Gastrocnemius medialis (tissue), 4 donors: ENCODE measurements at regions not wholly inside any gene's neighbourhood (a gene's known extent, or its start where the extent isn't known, plus 50 kb on each side); places are given as distances from the start of the nearest gene placed in this dataset.

Source experiments
- ATAC-seq, 2 donors: fragments of 150-250 bp; one replicate each; pipeline ENCODE4 v1.9.1; 2016
- DNase-seq, 2 donors: peaks; one replicate each; pipeline ENCODE4 v3.0.0-alpha.2; 2019
- H3K27ac ChIP-seq, 4 donors: fragments of 200-600 bp; sonication (generic); 1 replicate in 1 of 4; 2 replicates in 3 of 4; pipeline ENCODE4 v1.5.1; 2016 to 2018; ENCODE audit warnings: mild to moderate bottlenecking in 2 of 4, moderate library complexity in 1 of 4
- H3K27me3 ChIP-seq, 3 donors: fragments of 200-600 bp; sonication (generic) in 2 of 3; 1 replicate in 1 of 3; 2 replicates in 2 of 3; pipeline versions ENCODE4 v1.5.1 to v1.6.0; 2016 to 2019; ENCODE audit warnings: mild to moderate bottlenecking in 1 of 3, moderate library complexity in 1 of 3
- H3K36me3 ChIP-seq, 2 donors: fragments of 200-600 bp; sonication (generic) in 1 of 2; one replicate each; pipeline ENCODE4 v1.5.1; 2017 to 2018
- H3K4me1 ChIP-seq, 2 donors: fragments of 200-600 bp; sonication (generic) in 1 of 2; one replicate each; pipeline ENCODE4 v1.5.1; 2016 to 2017; ENCODE audit warnings: mild to moderate bottlenecking in 2 of 2
- H3K4me3 ChIP-seq, 4 donors: fragments of 200-600 bp; sonication (generic) in 3 of 4; 1 replicate in 1 of 4; 2 replicates in 3 of 4; pipeline ENCODE4 v1.5.1; 2016 to 2019; ENCODE audit warnings: mild to moderate bottlenecking in 2 of 4
- H3K9me3 ChIP-seq, 3 donors: fragments of 200-600 bp; sonication (generic) in 2 of 3; 1 replicate in 1 of 3; 2 replicates in 2 of 3; pipeline ENCODE4 v1.5.1; 2016 to 2019
- POLR2A ChIP-seq, 2 donors: fragments of 450-650 bp; IDR thresholded peaks; one replicate each; pipeline ENCODE4 v1.6.1; 2017; ENCODE audit warnings: antibody characterized with exemption in 2 of 2, mild to moderate bottlenecking in 2 of 2, moderate library complexity in 2 of 2
- in situ Hi-C, 4 donors: fragments of 200-750 bp; cut with MboI; loops; one replicate each; pipeline versions ENCODE4 v1.15.0 to v1.8.0; 2017; ENCODE audit warnings: low sequenced_read_pairs in 4 of 4
- intact Hi-C: fragments of 100-400 bp; cut with DNase I; formaldehyde crosslinking; loops from one replicate; pipeline ENCODE4 v1.15.1; 2023; ENCODE audit warnings: low total_unique reads
- TF ChIP-seq, protein P1 (sequence below), 5 experiments: fragments of 450-650 bp in 3 of 5; fragments of 200-600 bp in 2 of 5; sonication (generic) in 2 of 5; IDR thresholded peaks in 4 of 5; conservative IDR thresholded peaks in 1 of 5; 1 replicate in 4 of 5; 2 replicates in 1 of 5; pipeline ENCODE4 v1.5.1; 2016 to 2019; ENCODE audit warnings: antibody characterized with exemption in 5 of 5, mild to moderate bottlenecking in 3 of 5, moderate library complexity in 3 of 5

DNA sequence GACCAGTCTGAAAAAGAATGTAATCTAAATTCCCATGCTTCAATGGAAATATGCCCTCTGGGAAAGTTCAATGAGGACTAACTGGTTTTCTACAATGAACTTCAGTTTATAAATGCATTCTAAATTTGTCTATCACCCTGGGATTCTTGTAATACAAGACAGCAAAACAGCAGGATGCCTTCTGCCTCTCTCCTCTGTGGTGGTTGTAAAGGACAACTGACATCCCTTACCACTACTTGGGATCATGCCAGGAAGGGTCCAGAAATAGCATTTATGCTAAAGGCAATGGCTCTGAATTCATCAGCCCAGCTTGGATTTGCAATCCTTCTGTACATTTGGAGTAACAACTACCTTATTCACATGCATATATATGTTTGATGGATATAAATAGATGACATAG, 97.3 kb upstream of the ADAMTS16 start:
- Histone ChIP-seq H3K9me3 (no peaks in the 10 kb centered on the region), H3K36me3 (no peaks in the 10 kb centered on the region), H3K27ac (no peak overlapping the region), H3K4me1 (no peaks in the 10 kb centered on the region), H3K27me3 (no peaks in the 10 kb centered on the region), H3K4me3 (no peak overlapping the region)
- DNase-seq (no peak), ATAC-seq (no peak)
- intact Hi-C loops = no loop called here
- in situ Hi-C loops = no loop called here
- TF ChIP-seq, protein P1, sequence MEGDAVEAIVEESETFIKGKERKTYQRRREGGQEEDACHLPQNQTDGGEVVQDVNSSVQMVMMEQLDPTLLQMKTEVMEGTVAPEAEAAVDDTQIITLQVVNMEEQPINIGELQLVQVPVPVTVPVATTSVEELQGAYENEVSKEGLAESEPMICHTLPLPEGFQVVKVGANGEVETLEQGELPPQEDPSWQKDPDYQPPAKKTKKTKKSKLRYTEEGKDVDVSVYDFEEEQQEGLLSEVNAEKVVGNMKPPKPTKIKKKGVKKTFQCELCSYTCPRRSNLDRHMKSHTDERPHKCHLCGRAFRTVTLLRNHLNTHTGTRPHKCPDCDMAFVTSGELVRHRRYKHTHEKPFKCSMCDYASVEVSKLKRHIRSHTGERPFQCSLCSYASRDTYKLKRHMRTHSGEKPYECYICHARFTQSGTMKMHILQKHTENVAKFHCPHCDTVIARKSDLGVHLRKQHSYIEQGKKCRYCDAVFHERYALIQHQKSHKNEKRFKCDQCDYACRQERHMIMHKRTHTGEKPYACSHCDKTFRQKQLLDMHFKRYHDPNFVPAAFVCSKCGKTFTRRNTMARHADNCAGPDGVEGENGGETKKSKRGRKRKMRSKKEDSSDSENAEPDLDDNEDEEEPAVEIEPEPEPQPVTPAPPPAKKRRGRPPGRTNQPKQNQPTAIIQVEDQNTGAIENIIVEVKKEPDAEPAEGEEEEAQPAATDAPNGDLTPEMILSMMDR (IDR thresholded peaks at IDR 0.05 in 4 of 5, conservative IDR thresholded peaks at IDR 0.05 in 1 of 5) = no peak
- no peak for TF ChIP-seq POLR2A (IDR thresholded peaks at IDR 0.05)

DNA sequence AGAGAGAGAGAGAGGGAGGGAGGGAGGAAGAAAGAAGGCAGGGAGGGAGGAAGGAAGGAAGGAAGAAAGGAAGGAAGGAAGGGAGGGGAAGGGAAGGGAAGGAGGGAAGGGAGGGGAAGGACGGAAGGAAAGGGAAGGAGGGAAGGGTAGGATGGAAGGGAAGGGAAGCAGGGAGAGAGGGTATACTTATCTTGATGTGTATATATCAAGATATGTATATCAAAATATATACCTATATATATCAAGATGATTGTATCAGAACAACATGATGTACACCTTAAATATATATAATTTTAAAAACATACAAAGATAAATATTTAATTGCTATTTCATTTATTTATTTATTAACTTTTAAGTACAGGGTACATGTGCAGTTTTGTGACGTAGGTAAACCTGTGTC, 96.8 kb upstream of the ADAMTS16 start:
- no peak for TF ChIP-seq POLR2A (IDR thresholded peaks at IDR 0.05)
- TF ChIP-seq, protein P1 (IDR thresholded peaks at IDR 0.05 in 4 of 5, conservative IDR thresholded peaks at IDR 0.05 in 1 of 5) = no peak
- Histone ChIP-seq H3K9me3 (no peaks in the 10 kb centered on the region), H3K36me3 (no peaks in the 10 kb centered on the region), H3K27me3 (no peaks in the 10 kb centered on the region), H3K4me1 (no peaks in the 10 kb centered on the region), H3K4me3 (no peak overlapping the region), H3K27ac (no peak overlapping the region)
- in situ Hi-C loops (no loop called here), intact Hi-C loops (no loop called here)
- DNase-seq (no peak), ATAC-seq (no peak)

DNA sequence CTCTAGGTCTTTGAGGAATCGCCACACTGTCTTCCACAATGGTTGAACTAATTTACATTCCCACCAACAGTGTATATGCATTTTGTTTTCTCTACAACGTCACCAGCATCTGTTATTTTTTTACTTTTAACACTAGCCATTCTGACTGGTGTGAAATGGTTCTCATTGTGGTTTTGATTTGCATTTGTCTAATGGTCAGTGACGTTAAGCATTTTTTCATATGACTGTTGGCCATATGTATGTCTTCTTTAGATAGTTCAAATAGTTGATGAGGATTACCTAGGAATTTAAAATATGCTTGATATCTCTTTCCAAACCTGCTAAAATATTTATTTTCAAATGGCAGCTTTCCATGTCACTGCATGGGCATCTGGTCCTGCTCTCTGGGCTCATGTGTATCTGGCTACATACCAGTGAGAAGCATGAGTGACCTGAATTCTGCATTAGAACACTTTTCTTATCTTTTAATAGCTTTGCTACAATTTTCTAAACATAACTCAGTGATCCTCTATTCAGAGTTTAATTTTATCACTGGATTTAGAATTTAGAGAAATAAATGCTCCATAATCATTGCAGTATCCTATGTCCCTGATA, 95.8 kb upstream of the ADAMTS16 start:
- no peak for DNase-seq
- no peak for TF ChIP-seq POLR2A (IDR thresholded peaks at IDR 0.05)
- TF ChIP-seq, protein P1 (IDR thresholded peaks at IDR 0.05 in 4 of 5, conservative IDR thresholded peaks at IDR 0.05 in 1 of 5) = no peak
- H3K4me1 ChIP-seq = no peaks in the 10 kb centered on the region
- intact Hi-C loops (no loop called here), in situ Hi-C loops (no loop called here)
- H3K36me3 ChIP-seq = no peaks in the 10 kb centered on the region
- ATAC-seq = no peak
- no peak overlapping the region for H3K27ac ChIP-seq
- no peak overlapping the region for H3K4me3 ChIP-seq
- no peaks in the 10 kb centered on the region for H3K27me3 ChIP-seq
- no peaks in the 10 kb centered on the region for H3K9me3 ChIP-seq

- in situ Hi-C loops = no loop called here
- DNase-seq (no peak), ATAC-seq (no peak)
- Histone ChIP-seq H3K27me3 (no peaks in the 10 kb centered on the region), H3K4me3 (no peak overlapping the region), H3K27ac (no peak overlapping the region), H3K9me3 (no peaks in the 10 kb centered on the region), H3K36me3 (no peaks in the 10 kb centered on the region), H3K4me1 (no peaks in the 10 kb centered on the region)
- TF ChIP-seq, protein P1 (IDR thresholded peaks at IDR 0.05 in 4 of 5, conservative IDR thresholded peaks at IDR 0.05 in 1 of 5) = no peak
- no peak for TF ChIP-seq POLR2A (IDR thresholded peaks at IDR 0.05)
- intact Hi-C loops = no loop called here
Observed at GRCh38 chr5:5046680-5047502, 93.2 kb upstream of the ADAMTS16 start.
